HG03342 (cell line): ENCODE measurements at regions not wholly inside any gene's neighbourhood (a gene's known extent, or its start where the extent isn't known, plus 50 kb on each side); places are given as distances from the start of the nearest gene placed in this dataset.
"Not testable (repeated sequence)": the region's sequence is repeated elsewhere in the genome, so short reads cannot be mapped to it uniquely, and the experiment has no call there.

Experiments
- ATAC-seq: cut with Tn5 transposase; IDR thresholded peaks from one replicate; pipeline ENCODE4 v1.9.1; 2021; ENCODE audit warnings: mild to moderate bottlenecking, moderate library complexity; ENCODE audit not compliant: unreplicated experiment

DNA sequence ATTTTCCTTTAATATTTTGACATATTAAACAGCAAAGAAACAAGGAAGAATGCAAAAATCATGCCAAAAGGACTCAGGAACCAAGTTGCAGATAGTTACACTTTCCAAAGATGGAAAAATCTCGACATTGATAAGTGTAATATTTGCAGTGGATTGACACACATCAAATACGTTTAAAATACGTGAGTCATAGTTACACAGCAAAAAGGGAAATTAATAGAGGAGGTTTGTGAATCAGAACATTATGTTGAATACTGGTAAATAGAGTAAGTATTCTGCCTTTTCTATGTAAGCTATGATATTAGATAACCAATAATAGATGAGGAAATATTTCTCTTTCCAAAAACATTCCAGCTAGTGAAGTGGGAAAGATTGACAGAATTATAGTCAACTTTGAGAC lies 1761.3 kb upstream of the IGFBP7 start:
- ATAC-seq, result no peak

DNA sequence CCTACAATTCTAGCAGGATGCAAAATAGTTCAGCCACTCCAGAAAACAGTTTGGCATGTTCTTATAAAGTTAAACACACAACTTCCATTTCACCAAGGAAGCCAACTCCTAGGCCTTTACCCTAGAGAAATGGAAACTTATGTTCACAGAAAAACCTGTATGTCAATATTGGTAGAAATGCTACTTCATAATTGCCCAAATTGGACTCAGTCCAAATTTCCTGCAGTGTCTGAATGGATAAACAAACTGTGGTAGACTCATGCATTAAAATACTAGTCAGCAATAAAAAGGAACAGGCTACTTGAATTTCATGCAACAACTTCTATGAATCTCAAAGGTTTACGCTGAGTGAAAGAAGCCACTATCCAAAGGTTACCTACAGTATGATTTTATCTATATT lies 1738.8 kb upstream of the IGFBP7 start:
- no peak for ATAC-seq

DNA sequence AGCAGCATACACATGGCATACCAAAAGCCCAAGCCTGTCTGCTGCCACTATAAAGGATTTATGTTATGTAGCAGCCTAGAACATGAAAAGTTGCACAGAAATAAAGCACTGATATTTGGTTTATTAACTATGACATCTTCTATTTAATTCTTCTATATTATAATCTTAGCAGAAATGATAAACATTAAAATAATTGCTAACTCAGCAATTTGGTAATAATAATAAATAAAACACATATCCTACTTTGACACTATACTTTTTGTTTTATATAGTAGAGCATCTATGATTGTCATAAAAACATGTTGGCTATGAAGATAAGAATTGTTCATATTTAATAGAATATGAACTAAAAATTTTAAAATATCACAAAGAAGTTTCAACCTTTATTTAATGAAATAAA lies 1733.3 kb upstream of the IGFBP7 start:
- ATAC-seq, result no peak

DNA sequence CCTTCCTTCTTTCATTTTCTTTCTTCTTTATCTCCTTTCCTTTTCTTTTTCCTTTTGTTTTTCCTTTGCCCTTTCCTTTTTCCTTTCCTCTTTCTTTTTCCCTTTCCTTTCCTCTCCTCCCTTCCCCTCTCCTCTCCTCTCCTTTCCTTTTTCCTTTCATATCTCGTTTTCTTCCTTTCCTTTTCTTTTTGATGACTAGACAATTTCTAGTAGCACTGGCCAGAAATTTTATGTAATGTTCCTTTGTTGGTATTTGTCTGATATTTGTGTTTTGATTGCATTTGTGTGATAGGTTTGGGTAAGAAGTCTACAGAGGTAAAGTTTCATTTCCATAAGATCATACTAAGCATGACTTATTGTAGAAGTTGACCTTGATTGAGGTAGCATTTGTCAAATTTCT lies 1722.9 kb upstream of the IGFBP7 start:
- ATAC-seq, result no peak

DNA sequence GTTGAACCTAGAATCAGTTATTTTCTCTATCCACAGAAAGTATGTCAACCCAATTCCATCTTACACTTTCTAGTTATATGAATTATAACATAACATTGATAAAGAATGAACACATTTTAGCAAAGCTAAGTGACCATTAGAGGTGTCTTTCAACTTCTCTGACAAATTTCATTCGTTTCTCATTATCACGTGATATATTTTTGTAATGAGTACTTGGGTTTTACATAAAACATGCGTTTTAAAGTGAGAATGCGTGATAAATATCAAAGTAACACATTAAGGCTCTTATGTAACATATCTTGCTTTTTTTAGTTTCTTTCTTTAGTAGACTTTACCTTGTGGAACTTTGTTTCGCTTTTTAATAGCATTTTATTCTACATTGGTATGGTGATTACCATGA lies 1715.1 kb upstream of the IGFBP7 start:
- no peak for ATAC-seq

DNA sequence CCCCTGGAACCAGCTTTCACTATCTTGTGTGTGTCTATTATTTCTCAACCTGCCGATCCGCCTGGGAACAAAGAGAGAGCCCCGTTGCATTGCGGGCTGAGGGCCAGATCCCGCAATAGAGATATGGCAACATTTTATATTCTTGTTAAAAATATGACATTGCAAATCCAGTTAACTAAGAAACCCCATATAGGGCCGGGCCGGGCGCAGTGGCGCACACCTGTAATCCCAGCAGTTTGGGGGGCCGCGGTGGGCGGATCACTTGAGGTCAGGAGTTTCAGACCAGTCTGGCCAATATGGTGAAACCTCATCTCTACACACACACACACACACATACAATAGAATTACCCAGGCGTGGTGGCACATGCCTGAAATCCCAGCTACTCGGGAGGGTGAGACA lies 1708.4 kb upstream of the IGFBP7 start:
- ATAC-seq, result not testable (repeated sequence)

DNA sequence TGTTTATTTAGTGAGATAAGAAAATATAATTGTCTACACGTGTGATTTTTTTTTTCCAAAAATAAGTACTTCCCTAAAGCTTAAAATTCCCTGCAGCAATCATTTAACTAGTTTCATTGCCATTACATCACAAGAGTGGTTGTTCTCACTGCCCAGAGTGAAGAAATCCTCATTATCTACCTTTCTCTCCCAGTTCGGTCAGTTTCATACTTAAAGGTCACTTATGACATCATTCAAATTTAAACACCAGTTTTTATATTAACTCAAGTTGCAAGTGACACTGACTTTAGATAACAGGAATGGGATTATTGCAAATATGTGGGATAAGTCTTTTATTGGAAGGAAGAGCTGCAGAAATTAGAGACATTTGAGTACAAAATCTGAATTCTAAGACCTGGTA lies 1699.8 kb upstream of the IGFBP7 start:
- no peak for ATAC-seq

DNA sequence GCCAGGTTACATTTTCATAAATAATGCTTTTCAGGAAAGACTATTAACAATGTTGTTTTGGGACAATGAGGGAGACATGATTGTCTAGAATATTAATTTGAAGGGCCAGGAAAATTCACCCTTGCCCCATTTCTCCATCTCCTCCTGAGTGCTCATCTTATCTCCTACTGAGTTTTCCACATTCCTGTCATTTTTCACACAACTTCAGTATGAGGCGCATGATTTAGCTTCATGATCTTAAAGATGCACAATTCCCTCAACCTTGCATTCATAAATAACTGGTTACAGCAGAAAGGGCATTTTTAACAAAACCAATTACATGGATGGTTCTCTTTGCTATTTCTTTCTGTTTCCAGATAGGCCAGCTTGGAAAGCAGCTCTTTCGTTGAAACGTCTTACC lies 1699.2 kb upstream of the IGFBP7 start:
- no peak for ATAC-seq

DNA sequence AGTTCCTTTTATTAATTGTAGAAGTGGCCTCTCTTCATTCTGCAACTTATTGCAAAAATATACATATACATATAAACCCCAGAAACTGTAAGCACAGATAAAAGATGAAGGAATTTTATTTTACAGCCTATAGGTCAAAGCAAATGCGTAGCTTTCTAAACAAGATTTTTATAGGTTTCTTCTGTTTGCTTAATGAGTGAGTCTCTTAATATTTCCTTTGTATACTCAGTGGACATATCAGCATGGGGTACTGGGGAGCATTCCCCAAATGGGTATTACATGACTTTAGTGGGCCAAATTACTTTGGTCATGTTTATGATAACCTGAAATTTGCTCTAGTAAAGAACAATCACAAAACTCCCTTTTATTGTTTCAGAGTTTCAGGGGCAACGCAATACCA lies 1698.6 kb upstream of the IGFBP7 start:
- no peak for ATAC-seq

DNA sequence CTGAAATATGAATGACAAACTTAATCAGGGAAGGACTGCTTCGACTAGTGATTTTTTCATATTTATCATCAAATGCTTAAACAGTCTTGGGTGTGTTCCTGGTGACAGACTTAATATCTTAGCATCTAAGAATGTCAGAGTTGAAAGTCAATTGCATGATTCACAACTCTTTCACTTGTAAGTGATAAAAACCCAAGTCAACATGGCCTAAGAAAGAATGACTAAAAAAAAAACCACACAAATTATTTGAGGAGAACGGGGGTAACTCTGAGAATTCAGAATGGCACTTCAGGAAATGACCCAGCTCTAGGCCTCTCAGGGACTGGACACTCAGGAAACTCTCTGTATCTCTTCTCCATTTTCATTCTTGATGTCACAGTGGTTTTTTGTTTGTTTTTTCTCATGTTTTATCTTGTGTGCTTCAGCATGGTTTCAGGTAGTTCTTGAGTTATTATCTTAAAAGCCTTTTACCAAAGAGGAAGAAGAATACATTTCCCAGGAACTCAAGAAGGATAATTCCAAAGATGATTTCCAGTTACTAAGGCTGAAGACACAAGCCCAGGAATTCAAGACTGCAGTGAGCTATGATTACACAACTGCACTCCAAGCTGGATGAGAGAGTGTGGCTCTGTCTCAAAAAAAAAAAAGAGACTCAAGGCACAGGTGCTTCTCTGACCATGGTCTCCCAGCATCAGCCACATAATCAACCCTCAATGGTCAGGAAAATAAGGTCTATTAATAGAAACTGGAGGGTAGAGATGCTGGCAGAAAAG lies 1697.8 kb upstream of the IGFBP7 start:
- no peak for ATAC-seq

DNA sequence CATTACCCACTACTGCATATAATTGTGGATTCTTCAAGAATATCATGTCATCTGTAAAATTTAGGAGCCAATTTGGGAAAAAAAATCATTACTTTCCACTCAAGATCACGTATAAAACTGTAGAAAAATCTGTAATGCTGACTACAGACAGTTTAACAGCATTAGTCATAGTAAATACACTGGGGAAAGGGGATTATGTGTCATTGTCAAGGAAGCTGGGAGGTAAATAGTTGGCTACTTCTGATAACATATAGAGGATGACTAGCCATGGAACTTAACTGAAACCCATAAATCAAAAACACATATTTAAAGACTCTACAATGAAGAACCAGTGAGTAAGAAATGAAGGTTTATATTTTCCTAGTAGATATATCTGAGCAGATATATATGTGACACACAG lies 1666.4 kb upstream of the IGFBP7 start:
- ATAC-seq, result no peak

DNA sequence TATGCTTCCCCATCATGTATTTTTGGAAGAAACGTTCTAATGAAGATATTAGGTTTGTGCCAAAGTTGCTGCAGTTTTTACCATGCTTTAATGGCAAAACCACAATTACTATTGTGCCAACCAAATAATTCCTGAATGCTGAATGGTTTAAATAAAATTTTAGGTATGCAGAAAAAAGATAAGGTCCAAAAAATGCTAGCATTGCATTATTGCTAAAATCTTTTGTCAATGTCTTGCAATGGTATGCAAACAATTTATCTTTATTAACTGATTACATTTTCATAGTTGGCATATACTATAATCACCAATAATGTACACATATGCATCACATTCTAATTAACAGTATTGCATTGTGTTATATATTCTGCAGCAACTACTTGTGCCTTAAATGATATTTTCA lies 1657.4 kb upstream of the IGFBP7 start:
- no peak for ATAC-seq

DNA sequence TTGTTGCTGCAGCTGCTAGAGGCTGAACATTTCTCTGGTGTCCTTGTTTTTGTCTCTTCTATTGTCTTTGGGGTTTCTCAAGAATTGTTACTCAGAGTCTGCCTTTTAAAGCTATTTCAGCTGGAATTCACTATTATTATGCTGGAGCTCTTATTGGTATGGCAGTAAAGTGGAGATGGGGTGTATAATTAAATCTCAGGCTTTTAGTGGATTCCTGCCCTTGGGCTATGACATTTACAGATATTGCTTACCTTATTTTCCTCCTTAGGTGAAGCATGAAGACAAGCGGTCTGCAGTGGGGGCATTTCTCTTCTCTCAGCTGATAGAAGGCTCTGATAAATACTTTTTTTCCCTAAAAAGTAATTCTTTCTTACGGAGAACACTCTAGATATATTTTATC lies 1656.6 kb upstream of the IGFBP7 start:
- ATAC-seq, result no peak

DNA sequence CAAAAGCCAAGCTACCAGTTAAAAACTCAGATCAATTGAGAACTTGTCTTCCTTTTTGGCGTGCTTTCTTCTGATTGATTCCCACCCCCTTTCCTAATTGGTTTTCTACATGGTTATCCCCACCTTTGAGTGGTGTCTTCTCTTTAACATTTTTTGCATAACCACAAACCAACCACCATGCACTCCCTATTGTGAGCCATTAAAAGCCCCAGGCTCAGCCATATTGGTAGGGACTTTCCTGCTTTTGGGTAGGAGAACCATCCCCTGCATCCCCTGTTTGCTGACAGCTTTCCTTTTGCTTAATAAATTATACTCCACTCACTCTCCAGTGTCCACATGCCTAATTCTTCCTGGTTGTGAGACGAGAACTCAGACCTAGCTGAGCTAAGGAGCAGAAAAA lies 1651.4 kb upstream of the IGFBP7 start:
- no peak for ATAC-seq

DNA sequence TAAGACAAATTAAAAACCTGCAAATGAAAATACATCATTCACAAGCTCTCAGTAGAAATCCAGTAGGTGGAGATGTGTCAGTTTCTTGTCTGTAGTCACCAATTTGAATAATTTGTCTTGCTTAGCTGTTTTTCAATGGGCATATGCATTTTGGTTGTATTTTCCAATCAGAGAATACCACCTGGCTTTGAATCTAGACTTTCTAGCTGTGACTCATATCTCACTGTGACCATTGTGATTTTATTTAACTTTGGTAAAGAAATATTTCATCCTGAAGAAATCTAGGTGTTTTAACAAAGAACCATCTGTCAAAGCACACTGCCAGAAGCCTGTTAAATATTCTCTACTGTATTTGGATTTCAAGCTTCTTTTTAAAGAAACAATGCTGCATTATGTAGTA lies 1650.6 kb upstream of the IGFBP7 start:
- ATAC-seq, result no peak

DNA sequence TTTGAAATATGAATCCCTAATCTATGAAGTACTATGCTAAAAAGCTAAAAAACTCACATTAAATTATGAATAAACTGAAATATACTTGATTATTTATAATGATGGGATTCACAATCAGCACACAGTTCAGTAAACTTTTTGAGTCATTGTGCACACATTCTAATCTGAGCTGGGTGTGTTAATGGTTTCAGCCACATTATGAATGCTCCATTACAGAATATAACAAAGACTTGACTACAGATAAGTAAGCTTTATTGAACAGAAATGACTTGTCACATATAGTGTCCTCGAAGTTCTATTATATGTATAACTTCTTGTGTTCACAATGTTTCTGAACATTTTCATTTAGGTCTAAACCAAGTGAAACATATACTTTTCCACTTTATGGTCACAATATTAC lies 1649.9 kb upstream of the IGFBP7 start:
- no peak for ATAC-seq

DNA sequence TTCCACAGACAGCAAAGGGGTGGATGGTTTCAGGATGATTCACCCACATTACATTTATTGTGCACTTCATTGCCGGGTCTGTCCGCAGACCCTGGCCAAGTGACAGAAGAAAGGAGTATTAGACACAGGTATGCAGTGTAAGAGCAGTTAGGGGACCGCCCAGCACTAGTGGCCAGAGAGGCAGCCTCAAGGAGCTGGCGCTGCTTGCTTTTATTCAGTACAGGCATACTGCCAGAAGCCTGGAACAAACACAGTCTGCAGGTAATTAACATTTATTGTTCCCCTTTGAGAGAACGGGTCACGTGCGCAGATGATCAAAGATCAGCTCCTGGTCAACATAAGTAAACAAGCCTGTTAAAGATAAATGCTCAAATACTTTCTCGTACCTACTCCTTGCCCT lies 1639.0 kb upstream of the IGFBP7 start:
- ATAC-seq, result no peak

DNA sequence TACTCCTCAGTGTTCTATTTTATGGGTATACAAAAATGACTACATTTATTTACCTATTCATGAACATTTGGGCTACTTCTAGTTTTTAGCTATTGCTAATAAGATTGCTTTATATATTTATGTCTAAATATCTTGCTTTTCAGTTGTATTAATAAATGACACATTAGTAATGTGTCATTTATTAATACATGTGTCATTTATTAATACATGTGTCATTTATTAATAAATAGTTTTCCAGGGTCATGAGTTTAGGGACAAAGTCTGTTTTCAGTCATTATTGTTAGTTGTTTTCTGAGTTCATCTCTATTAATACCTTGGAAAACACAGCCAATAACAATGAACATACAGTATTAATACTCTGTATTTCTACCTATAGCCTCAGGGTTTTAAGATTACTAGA lies 1630.7 kb upstream of the IGFBP7 start:
- ATAC-seq, result no peak

DNA sequence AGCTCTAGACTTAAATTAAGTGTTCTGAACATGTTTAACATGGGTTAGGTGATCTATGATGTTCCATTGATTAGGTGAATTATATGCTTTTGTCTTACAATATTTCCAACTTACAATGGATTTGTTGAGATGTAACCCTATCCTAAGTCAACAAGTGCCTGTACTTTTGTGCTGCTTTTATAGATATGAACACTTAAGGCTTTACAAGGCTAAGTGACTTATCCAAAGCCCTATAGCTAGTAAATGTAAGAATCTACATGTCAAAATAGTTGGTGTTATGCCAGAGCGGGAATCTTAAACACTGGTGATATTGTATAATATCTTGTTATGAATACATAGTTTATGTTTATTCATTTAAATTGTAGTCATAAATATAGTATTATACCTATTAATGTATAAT lies 1629.1 kb upstream of the IGFBP7 start:
- ATAC-seq, result no peak

DNA sequence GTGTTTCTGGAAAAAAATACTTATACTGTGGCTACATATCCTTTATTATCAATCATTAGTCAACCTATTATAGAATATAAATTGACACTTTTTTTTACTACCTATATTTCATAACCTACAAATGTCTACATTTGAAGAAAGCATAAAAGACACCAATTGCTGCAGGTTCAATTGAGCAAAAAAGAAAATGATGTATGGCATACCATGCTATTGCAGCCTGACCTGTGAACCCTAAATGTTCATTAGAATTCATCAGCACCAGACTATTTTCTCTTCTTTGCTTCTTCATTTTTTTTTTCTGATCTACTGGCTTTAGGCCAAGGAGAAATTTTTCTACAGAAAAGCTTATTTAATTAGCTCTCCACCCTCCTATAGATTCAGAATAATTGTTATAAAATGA lies 1628.2 kb upstream of the IGFBP7 start:
- ATAC-seq, result no peak

DNA sequence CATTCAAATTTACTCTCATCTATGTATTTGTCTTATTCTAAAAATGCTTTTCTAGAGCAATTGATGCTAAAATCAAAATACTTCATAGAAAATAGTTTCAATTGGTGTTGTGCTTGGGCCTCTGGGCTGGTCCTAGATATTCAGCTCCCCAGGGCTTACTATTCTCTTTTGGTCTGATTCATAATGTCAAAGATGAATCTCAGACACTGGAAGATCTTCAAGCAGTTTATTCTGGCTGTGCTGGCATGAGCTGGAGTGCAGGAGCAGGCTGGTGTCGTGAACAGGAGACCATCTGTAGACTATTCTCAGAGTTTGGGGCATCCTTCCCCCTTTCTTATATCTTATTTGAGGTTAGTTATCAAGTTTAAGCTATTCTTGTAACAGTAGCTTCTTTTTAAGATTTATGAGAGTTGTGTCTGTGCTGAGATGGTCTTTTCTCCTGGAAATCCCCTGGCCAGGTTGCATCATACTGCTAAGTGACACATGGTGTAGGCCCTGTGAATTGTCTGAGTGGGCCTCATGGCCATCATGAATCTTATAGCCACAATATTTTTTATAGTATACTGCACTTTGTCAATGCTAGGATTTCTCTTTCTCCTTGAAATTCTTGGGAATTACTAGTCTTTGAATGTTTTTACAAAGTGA lies 1624.0 kb upstream of the IGFBP7 start:
- no peak for ATAC-seq

DNA sequence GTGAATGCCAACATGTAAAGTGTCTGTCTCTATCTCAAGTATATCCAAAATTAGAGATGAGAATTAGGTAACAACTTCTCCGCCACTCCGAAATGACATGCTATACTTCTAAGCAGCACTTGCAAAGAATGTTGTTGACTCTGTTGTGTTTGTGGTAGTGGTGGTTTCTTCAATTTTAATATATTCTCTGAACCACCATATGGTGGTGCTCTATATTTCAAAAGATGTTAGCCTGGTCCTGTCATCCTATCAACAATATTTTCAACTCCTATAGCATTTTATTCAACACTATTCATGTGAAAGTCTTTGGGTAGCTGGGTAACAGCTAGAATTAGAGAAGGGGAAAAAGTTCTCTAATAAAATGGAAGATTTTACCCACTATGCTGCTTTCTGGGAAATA lies 1622.8 kb upstream of the IGFBP7 start:
- ATAC-seq, result no peak

DNA sequence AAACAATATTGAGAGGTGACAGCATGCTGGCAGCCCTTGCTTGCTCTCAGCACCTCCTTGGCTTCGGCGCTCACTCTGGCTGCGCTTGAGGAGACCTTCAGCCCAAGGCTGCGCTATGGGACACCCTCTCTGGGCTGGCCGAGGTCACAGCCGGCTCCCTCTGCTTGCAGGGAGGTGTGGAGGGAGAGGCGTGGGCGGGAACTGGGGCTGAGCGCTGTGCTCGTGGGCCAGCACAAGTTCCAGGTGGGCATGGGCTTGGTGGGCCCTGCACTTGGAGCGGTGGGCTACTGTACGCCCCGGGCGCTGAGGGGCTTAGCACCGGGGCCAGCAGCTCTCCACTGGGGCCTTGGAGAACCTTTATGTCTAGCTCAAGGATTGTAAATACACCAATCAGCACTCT lies 1613.8 kb upstream of the IGFBP7 start:
- no peak for ATAC-seq
